OCI-LY3 (cell line): ENCODE measurements at regions not wholly inside any gene's neighbourhood (a gene's known extent, or its start where the extent isn't known, plus 50 kb on each side); places are given as distances from the start of the nearest gene placed in this dataset.

Experiments
- EZH2phosphoT487 ChIP-seq: fragments of 200-600 bp; shearing (Covaris generic); IDR thresholded peaks from 2 replicates; pipeline ENCODE4 v1.6.1; 2018; ENCODE audit warnings: antibody characterized with exemption, mixed run types, low read depth
- TF ChIP-seq, protein P1 (sequence below): fragments of 200-600, 300-600 bp; sonication (generic); IDR thresholded peaks from 2 replicates; pipeline ENCODE4 v1.5.1; 2014; ENCODE audit warnings: antibody characterized with exemption, low read length, low read depth

- TF ChIP-seq, protein P1, sequence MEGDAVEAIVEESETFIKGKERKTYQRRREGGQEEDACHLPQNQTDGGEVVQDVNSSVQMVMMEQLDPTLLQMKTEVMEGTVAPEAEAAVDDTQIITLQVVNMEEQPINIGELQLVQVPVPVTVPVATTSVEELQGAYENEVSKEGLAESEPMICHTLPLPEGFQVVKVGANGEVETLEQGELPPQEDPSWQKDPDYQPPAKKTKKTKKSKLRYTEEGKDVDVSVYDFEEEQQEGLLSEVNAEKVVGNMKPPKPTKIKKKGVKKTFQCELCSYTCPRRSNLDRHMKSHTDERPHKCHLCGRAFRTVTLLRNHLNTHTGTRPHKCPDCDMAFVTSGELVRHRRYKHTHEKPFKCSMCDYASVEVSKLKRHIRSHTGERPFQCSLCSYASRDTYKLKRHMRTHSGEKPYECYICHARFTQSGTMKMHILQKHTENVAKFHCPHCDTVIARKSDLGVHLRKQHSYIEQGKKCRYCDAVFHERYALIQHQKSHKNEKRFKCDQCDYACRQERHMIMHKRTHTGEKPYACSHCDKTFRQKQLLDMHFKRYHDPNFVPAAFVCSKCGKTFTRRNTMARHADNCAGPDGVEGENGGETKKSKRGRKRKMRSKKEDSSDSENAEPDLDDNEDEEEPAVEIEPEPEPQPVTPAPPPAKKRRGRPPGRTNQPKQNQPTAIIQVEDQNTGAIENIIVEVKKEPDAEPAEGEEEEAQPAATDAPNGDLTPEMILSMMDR = no peak
- no peak for TF ChIP-seq EZH2phosphoT487
Observed at GRCh38 chr1:82079607-82080006, 278.9 kb downstream of the ADGRL2 start.
